GM18520 (cell line): ENCODE measurements at regions not wholly inside any gene's neighbourhood (a gene's known extent, or its start where the extent isn't known, plus 50 kb on each side); places are given as distances from the start of the nearest gene placed in this dataset.

Source experiments
- ATAC-seq: cut with Tn5 transposase; IDR thresholded peaks from one replicate; pipeline ENCODE4 v1.9.1; 2021; ENCODE audit not compliant: unreplicated experiment

DNA sequence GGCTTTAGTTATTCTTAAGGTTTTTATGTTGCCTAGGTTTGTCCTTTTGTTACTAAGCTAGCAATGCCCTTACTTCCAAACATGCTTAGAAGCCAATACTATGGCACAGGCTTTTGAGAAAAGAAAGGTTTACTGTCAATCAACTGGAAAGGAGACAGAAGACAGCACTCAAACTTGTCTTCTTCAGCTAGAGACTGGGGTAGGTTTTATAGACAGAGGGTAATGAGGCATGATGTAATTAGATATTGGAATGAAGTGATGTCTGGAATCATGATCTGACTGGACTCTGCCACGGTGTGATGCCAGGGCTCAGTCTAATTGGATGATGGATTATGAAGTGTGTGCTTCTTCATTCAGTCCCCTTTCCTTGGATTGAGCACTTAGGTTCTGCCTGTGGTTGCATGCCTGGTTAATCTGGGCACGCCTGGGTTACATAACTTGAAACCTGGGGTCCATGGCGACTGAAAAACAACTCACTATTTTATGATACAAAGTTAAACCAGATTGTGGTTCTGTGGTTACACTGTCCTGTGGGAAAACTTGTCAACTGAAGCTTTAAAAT is 625.8 kb downstream of the BRINP3 start:
- no peak for ATAC-seq

GRCh38 chr1:189859385-189859977 is 618.2 kb downstream of the BRINP3 start:
- no peak for ATAC-seq

GRCh38 chr1:189866606-189867005 is 611.1 kb downstream of the BRINP3 start:
- no peak for ATAC-seq

DNA sequence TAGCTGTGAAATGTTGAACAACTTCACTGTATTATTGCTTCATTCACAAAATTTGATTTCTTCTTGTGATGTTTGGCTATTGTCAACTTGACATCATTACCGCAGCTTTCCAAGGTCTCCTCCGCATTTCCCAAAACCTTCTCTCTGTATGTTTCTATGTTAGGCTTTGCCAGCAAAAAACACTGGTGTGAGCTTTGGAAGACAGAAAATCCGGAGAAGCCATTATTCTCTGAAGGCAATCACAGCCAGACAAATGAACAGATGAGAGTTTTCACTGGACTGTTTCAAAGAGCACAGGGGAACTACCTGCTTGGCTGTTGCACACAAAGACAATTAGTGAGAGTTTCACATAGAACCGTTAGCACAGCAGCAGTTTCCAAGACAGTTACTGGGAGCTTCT is 609.6 kb downstream of the BRINP3 start:
- no peak for ATAC-seq

DNA sequence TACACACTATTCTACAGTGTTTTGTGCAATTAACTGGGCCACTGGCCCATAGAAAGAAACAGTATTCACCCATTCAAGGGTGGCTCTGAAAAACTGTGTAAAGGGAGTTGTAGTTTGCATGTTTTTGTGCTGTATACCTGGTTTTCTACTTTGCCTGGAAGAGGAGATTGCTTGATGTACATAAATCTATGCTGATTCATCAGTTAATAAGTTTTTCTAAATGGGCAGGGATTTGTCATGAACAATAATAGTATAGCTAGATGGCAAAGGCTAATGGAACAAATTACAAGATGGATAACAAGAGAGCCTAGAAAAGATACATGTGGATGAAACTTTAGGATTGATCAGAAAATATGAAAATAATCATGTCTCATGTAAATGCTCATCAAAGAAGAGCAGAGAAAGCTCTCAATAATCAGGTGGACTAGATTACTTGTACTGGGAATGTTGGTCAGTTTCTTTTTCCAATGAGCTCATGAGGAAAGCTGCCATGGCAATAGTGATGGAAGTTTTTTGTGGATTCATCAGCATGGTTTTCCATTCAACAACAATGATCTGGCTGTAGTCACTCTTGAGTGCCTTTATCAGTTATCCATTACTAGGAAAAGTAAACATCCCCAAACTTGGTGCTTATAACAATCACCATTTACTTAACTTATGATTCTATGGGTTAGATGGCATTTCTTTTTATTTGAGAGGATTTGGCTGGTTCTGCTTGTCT is 602.8 kb downstream of the BRINP3 start:
- no peak for ATAC-seq

DNA sequence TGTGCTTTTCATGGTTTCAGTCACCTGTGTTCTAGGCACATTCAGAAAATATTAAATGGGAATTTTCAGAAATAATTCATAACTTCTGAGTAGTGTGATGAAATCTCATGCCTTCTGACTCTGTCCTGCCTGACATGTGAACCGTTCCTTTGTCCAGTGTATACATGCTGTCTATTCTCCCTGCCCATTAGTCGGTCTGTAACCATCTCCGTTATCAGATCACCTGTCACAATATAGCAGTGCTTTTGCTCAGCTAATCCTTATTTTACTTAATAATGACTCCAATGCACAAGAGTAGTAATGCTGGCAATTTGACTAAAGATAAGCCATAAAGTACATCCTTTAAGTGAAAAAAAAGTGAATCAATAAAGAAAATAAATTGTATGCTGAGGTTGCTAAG is 597.5 kb downstream of the BRINP3 start:
- no peak for ATAC-seq

DNA sequence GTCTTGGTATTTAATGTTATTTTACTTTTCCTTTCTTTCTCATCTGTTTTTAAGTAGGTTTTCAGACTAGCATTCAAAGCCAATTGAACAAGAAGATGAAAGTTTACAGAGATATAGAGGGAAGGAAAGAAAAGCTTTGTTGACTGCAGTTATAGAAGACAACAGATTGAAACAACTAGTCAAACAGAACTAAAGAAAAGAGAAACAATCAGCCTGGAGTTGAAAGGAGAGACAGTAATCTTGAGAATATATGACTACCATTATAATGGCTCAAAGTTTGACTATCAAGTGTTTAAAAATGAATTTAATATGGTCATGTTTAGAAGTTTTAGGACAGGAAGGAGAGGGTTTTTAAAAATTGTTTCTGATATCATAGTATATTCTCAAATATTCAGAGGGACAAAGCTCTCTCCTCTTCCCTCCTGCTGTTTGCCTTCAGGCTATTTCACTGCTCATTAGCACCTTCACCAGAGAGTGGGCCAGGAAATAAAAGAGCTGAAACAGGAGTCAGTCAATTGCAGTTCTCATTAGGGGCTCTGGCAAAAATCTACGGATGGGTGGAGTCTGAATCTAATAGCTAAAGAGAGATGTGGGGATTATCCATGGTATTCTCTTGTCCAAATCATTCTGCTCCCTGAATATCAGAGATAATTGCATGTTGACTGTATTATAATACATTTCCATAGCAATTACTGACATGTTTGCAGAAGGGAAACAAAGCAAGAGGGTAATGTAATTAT is 577.8 kb downstream of the BRINP3 start:
- ATAC-seq: no peak

DNA sequence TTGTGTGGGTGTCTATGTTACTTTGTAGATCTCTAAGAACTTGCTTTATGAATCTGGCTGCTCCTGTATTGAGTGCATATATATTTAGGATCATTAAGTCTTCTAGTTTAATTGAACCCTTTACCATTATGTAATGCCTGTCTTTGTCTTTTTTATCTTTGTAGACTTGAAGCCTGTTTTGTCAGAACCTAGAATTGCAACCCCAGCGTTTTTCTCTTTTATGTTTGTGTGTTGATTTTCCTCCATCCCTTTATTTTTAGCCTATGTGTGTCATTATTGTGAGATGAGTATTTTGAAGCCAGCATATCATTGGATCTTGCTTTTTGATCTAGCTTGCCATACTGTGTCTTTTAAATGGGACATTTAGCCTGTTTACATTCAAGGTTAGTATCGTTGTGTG is 573.2 kb downstream of the BRINP3 start:
- no peak for ATAC-seq

DNA sequence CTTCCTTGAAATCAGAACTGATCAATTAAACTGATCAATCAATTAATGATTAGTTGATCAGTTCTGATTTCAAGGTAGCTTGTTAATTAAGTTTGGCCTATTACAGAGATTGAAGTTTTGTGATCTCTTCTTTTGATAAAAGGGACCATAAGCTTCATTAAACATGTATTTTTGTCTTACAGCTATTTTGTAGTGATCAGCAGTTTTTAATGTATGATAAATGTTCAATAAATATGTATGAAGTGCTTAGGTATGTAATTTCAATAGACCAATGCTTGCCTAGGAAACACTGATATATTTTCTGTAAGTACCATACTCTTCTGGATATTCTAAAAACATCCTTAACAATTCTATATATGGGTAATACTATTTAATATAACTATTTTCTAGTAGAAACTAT is 569.6 kb downstream of the BRINP3 start:
- no peak for ATAC-seq

GRCh38 chr1:189921613-189922012 is 556.1 kb downstream of the BRINP3 start:
- ATAC-seq: no peak

DNA sequence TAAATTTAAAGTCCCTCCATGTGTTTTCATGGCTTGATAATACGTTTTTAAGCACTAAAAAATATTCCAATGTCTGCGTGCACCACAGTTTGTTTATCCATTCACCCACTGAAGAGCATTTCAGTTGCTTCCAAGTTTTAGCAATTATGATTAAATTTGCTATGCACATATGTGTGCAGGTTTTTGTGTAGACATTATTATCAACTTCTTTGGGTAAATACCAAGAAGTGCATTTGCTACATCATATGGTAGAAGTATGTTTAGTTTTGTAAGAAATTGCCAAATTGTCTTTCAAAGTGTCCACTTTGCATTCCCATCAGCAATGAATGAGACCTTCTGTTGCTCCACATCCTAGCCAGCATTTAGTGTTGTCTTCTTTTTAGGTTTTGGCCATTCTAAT is 550.0 kb downstream of the BRINP3 start:
- ATAC-seq: no peak

- no peak for ATAC-seq
Measured at GRCh38 chr1:189929501-189930099, 548.1 kb downstream of the BRINP3 start.

GRCh38 chr1:189936861-189937260 is 540.8 kb downstream of the BRINP3 start:
- no peak for ATAC-seq

DNA sequence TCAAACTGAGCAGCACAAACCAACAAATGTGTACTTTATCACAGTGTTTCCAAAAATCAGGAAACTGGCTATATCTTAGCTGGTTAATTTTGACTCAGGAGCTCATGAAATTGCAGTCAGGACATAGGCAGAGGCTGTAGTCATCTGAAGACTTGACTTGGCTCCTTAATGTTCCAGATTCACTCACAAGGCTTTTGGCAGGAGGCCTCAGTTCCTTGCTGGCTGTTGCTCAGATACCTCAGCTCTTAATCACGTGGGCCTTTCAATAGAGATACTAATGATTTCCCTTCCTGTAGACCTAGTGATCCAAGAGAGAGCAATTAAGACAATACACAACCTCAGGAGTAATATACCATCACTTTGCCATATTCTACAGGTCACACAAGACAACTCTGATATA is 537.7 kb downstream of the BRINP3 start:
- ATAC-seq: no peak

GRCh38 chr1:189941922-189942321 is 535.7 kb downstream of the BRINP3 start:
- no peak for ATAC-seq

GRCh38 chr1:189958756-189959155 is 518.9 kb downstream of the BRINP3 start:
- no peak for ATAC-seq

- ATAC-seq: no peak
Measured at GRCh38 chr1:189960769-189961168, 516.9 kb downstream of the BRINP3 start.

- no peak for ATAC-seq
Measured at GRCh38 chr1:189962181-189962580, 515.5 kb downstream of the BRINP3 start.

DNA sequence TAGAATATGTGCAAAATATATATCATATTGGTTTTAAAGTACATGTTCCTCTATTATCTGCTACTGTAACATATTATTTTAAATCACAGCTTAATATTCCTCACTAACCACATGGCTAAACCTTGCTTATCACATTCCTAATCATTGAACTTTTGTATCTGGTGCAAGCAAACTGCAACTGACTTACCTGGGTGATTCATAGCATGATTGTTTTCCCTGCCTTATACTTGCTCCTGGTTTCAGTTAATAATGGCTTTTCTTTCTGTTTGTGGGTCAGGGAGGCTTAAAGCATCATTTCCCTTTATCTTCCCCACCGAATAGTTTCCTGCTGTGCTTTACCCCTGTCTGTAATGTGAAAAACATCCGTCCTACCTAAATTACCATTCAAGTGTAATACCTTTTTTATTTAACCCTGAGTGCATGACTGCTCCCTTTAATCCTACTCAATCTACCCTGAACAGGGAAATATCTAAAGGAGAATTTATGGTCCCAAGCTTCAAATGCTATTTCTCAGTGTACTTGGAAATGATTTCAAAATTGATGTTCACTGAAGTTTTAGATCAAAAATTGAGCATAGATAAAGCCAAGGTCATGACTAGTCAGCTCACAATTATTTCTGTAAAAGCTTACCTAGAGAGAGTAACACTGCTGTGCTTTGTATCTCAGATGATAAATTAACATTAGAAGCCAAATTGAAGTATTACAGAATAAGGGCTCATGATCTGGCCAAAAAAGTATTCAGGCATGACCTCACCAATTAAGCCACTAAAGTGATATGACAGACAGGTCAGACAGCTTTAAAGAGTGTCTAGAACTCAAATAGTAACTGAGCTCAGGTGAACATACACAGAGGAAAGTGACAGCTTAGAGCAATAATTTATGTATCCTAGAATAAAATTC is 507.1 kb downstream of the BRINP3 start:
- no peak for ATAC-seq

DNA sequence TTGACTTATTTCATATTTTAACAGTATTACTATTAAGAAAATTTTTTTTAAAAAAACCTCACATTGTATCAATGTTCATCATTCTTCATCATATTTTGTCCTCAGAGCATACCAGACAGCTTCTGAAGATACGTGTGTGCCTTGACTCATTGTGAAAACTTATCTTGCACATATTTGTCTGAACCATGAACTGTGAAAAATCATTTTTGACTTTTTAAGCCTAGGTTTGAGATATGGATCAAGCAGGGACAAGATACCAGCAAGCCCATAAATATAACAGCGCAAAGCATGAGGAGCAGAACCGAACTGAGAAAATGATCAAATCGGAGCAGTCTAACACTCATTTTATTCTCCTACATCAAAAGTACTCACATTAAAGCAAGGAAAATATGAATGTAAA is 506.0 kb downstream of the BRINP3 start:
- no peak for ATAC-seq

DNA sequence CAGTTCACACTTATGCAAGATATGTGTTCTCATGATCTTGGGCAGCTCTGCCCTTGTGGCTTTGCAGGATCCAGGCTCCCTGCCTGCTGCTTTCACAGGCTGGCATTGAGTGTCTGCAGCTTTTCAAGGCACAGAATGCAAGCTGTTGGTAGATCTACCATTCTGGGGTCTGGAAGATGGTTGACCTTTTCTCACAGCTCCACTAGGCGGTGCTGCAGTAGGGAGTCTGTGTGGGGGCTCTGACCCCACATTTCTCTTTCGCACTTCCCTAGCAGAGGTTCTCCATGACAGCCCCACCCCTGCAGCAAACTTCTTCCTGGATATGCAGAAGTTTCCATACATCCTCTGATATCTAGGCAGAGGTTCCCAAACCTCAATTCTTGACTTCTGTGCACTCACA is 500.5 kb downstream of the BRINP3 start:
- ATAC-seq: no peak
